H9 (cell line): ENCODE measurements at regions not wholly inside any gene's neighbourhood (a gene's known extent, or its start where the extent isn't known, plus 50 kb on each side); places are given as distances from the start of the nearest gene placed in this dataset.

Experiments
- DNase-seq: peaks from one replicate; pipeline ENCODE4 v3.0.0-alpha.2; 2017
- H2AFZ ChIP-seq: one replicate; pipeline ENCODE4 v1.6.1; 2013; ENCODE audit warnings: mild to moderate bottlenecking, low read length, control low read depth, moderate library complexity
- H2AK5ac ChIP-seq: 2 replicates; pipeline ENCODE4 v1.6.1; 2013; ENCODE audit warnings: low read length, control low read depth, mixed read lengths; ENCODE audit not compliant: insufficient read length
- H2BK120ac ChIP-seq: one replicate; pipeline ENCODE4 v1.6.1; 2013; ENCODE audit warnings: low read depth, mild to moderate bottlenecking, low read length, control low read depth, inconsistent platforms; ENCODE audit not compliant: poor library complexity, severe bottlenecking
- H2BK12ac ChIP-seq: 2 replicates; pipeline ENCODE4 v1.6.1; 2013; ENCODE audit warnings: low read length, control low read depth, mixed read lengths, low read depth; ENCODE audit not compliant: insufficient read length
- H2BK15ac ChIP-seq: 2 replicates; pipeline ENCODE4 v1.6.1; 2013; ENCODE audit warnings: low read depth, low read length, control low read depth
- H2BK20ac ChIP-seq: one replicate; pipeline ENCODE4 v1.6.1; 2013; ENCODE audit warnings: low read depth, mild to moderate bottlenecking, low read length, control low read depth, inconsistent platforms; ENCODE audit not compliant: poor library complexity, severe bottlenecking
- H2BK5ac ChIP-seq: 2 replicates; pipeline ENCODE4 v1.6.1; 2013; ENCODE audit warnings: low read length, control low read depth, mixed read lengths; ENCODE audit not compliant: insufficient read length
- H3K14ac ChIP-seq: 2 replicates; pipeline ENCODE4 v1.6.1; 2013; ENCODE audit warnings: low read length, control low read depth; ENCODE audit not compliant: insufficient read depth
- H3K18ac ChIP-seq: 2 replicates; pipeline ENCODE4 v1.6.1; 2013; ENCODE audit warnings: low read depth, mild to moderate bottlenecking, mixed read lengths, low read length, control low read depth; ENCODE audit not compliant: insufficient read length
- H3K23ac ChIP-seq: 2 replicates; pipeline ENCODE4 v1.6.1; 2013; ENCODE audit warnings: low read length, control low read depth, mixed read lengths, low read depth; ENCODE audit not compliant: insufficient read length
- H3K23me2 ChIP-seq: 2 replicates; pipeline ENCODE4 v1.6.1; 2013; ENCODE audit warnings: low read depth, mild to moderate bottlenecking, mixed read lengths, low read length, control low read depth; ENCODE audit not compliant: insufficient read length, poor library complexity, severe bottlenecking
- H3K27ac ChIP-seq: 2 replicates; pipeline ENCODE4 v1.5.1; 2013; ENCODE audit warnings: low read length, control low read depth, mixed read lengths, low read depth; ENCODE audit not compliant: insufficient read length
- H3K27me3 ChIP-seq: 2 replicates; pipeline ENCODE4 v1.6.1; 2013; ENCODE audit warnings: low read length, control low read depth, inconsistent platforms; ENCODE audit not compliant: insufficient read depth
- H3K4ac ChIP-seq: 2 replicates; pipeline ENCODE4 v1.6.1; 2013; ENCODE audit warnings: low read depth, mild to moderate bottlenecking, control low read depth, inconsistent platforms, low read length, moderate library complexity
- H3K4me1 ChIP-seq: 2 replicates; pipeline ENCODE4 v1.6.1; 2013; ENCODE audit warnings: low read length, control low read depth, inconsistent platforms; ENCODE audit not compliant: insufficient read depth
- H3K4me2 ChIP-seq: 2 replicates; pipeline ENCODE4 v1.6.1; 2013; ENCODE audit warnings: low read length, control low read depth, mixed read lengths; ENCODE audit not compliant: insufficient read length, insufficient read depth
- H3K56ac ChIP-seq: 2 replicates; pipeline ENCODE4 v1.6.1; 2013; ENCODE audit warnings: low read depth, mild to moderate bottlenecking, mixed read lengths, low read length, control low read depth; ENCODE audit not compliant: insufficient read length
- H3K79me1 ChIP-seq: 2 replicates; pipeline ENCODE4 v1.6.1; 2013; ENCODE audit warnings: low read depth, mild to moderate bottlenecking, moderate library complexity, low read length, control low read depth, inconsistent platforms; ENCODE audit not compliant: insufficient read depth, poor library complexity, severe bottlenecking
- H3K79me2 ChIP-seq: 2 replicates; pipeline ENCODE4 v1.6.1; 2013; ENCODE audit warnings: low read length, control low read depth, inconsistent platforms; ENCODE audit not compliant: insufficient read depth
- H3K9ac ChIP-seq: 2 replicates; pipeline ENCODE4 v1.6.1; 2013; ENCODE audit warnings: low read length, control low read depth, mixed read lengths; ENCODE audit not compliant: insufficient read length; ENCODE audit errors: extremely low read depth
- H3K9me3 ChIP-seq: one replicate; pipeline ENCODE4 v1.6.1; 2013; ENCODE audit warnings: low read depth, low read length, inconsistent platforms; ENCODE audit not compliant: control insufficient read depth
- H3T11ph ChIP-seq: one replicate; pipeline ENCODE4 v1.6.1; 2013; ENCODE audit warnings: mild to moderate bottlenecking, low read length, control low read depth, inconsistent platforms
- H4K20me1 ChIP-seq: one replicate; pipeline ENCODE4 v1.6.1; 2013; ENCODE audit not compliant: control insufficient read depth, insufficient read length, insufficient read depth
- H4K5ac ChIP-seq: 2 replicates; pipeline ENCODE4 v1.6.1; 2013; ENCODE audit warnings: low read depth, mild to moderate bottlenecking, mixed read lengths, low read length, control low read depth; ENCODE audit not compliant: insufficient read length
- H4K8ac ChIP-seq: replicated peaks from 2 replicates; pipeline ENCODE4 v1.6.1; 2013; ENCODE audit warnings: low read length, control low read depth, mixed read lengths, low read depth; ENCODE audit not compliant: insufficient read length
- H4K91ac ChIP-seq: 2 replicates; pipeline ENCODE4 v1.6.1; 2013; ENCODE audit warnings: low read depth, mild to moderate bottlenecking, moderate library complexity, mixed read lengths, low read length, control low read depth; ENCODE audit not compliant: insufficient read length
- H3K27ac Mint-ChIP-seq, 3 experiments: 2 replicates in 2 of 3; 3 replicates in 1 of 3; pipeline ENCODE4 v1.8.0; 2020 to 2021; ENCODE audit warnings: mixed read lengths in 3 of 3, mild to moderate bottlenecking in 1 of 3, moderate library complexity in 1 of 3
- H3K27me3 Mint-ChIP-seq: 2 replicates; pipeline ENCODE4 v1.8.0; 2021; ENCODE audit warnings: low read depth, mild to moderate bottlenecking, moderate library complexity, mixed read lengths
- H3K36me3 Mint-ChIP-seq, 3 experiments: 2 replicates in 2 of 3; 3 replicates in 1 of 3; pipeline ENCODE4 v1.8.0; 2020 to 2021; ENCODE audit warnings: low read depth in 3 of 3, mixed read lengths in 3 of 3; ENCODE audit not compliant: insufficient read depth in 1 of 3
- H3K4me1 Mint-ChIP-seq, 2 experiments: 2 replicates each; pipeline ENCODE4 v1.8.0; 2020; ENCODE audit warnings: mixed read lengths in 2 of 2
- H3K4me3 Mint-ChIP-seq, 2 experiments: 2 replicates in 1 of 2; 3 replicates in 1 of 2; pipeline ENCODE4 v1.8.0; 2020 to 2021; ENCODE audit warnings: mild to moderate bottlenecking in 2 of 2, mixed read lengths in 2 of 2, moderate library complexity in 1 of 2
- H3K9me3 Mint-ChIP-seq, 2 experiments: 2 replicates in 1 of 2; 3 replicates in 1 of 2; pipeline ENCODE4 v1.8.0; 2020; ENCODE audit warnings: mild to moderate bottlenecking in 2 of 2, mixed read lengths in 2 of 2, moderate library complexity in 1 of 2
- CTCF ChIP-seq: fragments of 200-600 bp; sonication (generic); conservative IDR thresholded peaks from 3 replicates; pipeline ENCODE4 v1.8.0; 2021; ENCODE audit warnings: antibody characterized with exemption, mild to moderate bottlenecking
- WGBS: extraction: QIAGEN DNeasy Blood & Tissue Kit; methylation state at CpG from one replicate; pipeline ENCODE4 v1.1.7; 2013; ENCODE audit warnings: missing lambda C conversion rate, low lambda C conversion rate, mixed read lengths; ENCODE audit not compliant: insufficient read length; ENCODE audit errors: extremely low coverage; 5-methylcytosine and 5-hydroxymethylcytosine counted together

GRCh38 chr7:58086871-58087535, 637.0 kb downstream of the ZNF716 start:
- no peak overlapping the region for H3K18ac ChIP-seq
- Mint-ChIP-seq H3K36me3 (peaks cover 6 to 17% (median 7%) of the 10 kb centered on the region in 3 experiments), H3K27me3 (peaks cover 5% of the 10 kb centered on the region), H3K27ac (no peak overlapping the region), H3K4me1 (no peaks in the 10 kb centered on the region), H3K4me3 (no peak overlapping the region), H3K9me3 (peaks cover 70 to 81% of the 10 kb centered on the region in 2 experiments)
- H3K23me2 ChIP-seq = no peaks in the 10 kb centered on the region
- no peak overlapping the region for H2BK12ac ChIP-seq
- no peak overlapping the region for H3K56ac ChIP-seq
- H3K14ac ChIP-seq = no peak overlapping the region
- H4K91ac ChIP-seq = no peak overlapping the region
- H3K4me1 ChIP-seq = no peaks in the 10 kb centered on the region
- H3K27me3 ChIP-seq = no peaks in the 10 kb centered on the region
- no peak for DNase-seq
- peaks cover 32% of the 10 kb centered on the region for H3K9me3 ChIP-seq
- TF ChIP-seq CTCF = no peak
- WGBS = no CpG with 5 or more reads among the region's 65 CpGs
- H2AFZ ChIP-seq = no peak overlapping the region
- H2BK120ac ChIP-seq = no peak overlapping the region
- H4K5ac ChIP-seq = no peak overlapping the region
- H3K79me2 ChIP-seq = no peaks in the 10 kb centered on the region
- no peak overlapping the region for H3K9ac ChIP-seq
- no peak overlapping the region for H2AK5ac ChIP-seq
- H4K20me1 ChIP-seq = no peaks in the 10 kb centered on the region
- no peak overlapping the region for H3K27ac ChIP-seq
- no peak overlapping the region for H2BK20ac ChIP-seq
- H3K4ac ChIP-seq = no peak overlapping the region
- H2BK15ac ChIP-seq = no peak overlapping the region
- H2BK5ac ChIP-seq = no peak overlapping the region
- H3K79me1 ChIP-seq = no peaks in the 10 kb centered on the region
- H4K8ac ChIP-seq = no peak overlapping the region
- no peak overlapping the region for H3K23ac ChIP-seq
- H3K4me2 ChIP-seq = no peak overlapping the region
- H3T11ph ChIP-seq = no peak overlapping the region
